Heart left ventricle (tissue), 16 donors: ENCODE measurements at regions not wholly inside any gene's neighbourhood (a gene's known extent, or its start where the extent isn't known, plus 50 kb on each side); places are given as distances from the start of the nearest gene placed in this dataset.

Experiments used
- ATAC-seq, 4 donors: fragments of 200-7000 bp; cut with Tn5 transposase; one replicate each; pipeline ENCODE4 v1.9.1; 2020 to 2022; ENCODE audit warnings: moderate library complexity in 4 of 4, mild to moderate bottlenecking in 3 of 4, moderate number of reproducible peaks in 1 of 4
- DNase-seq, 5 donors: peaks; one replicate each; pipeline ENCODE4 v3.0.0-alpha.2; 2020
- H3K27ac ChIP-seq, 12 donors: fragments of 200-600 bp; sonication (generic) in 4 of 12; one replicate each; pipeline versions ENCODE4 v1.5.0 to v1.8.0; 2016 to 2022; ENCODE audit warnings: mild to moderate bottlenecking in 2 of 12
- H3K27me3 ChIP-seq, 9 donors: fragments of 200-600 bp; sonication (generic) in 2 of 9; one replicate each; pipeline versions ENCODE4 v1.5.1 to v1.8.0; 2016 to 2022; ENCODE audit warnings: mild to moderate bottlenecking in 3 of 9
- H3K36me3 ChIP-seq, 9 donors: fragments of 200-600 bp; sonication (generic) in 2 of 9; one replicate each; pipeline versions ENCODE4 v1.5.0 to v1.8.0; 2018 to 2022; ENCODE audit warnings: mild to moderate bottlenecking in 2 of 9
- H3K4me1 ChIP-seq, 12 donors: fragments of 200-600 bp; sonication (generic) in 4 of 12; one replicate each; pipeline versions ENCODE4 v1.5.0 to v1.8.0; 2016 to 2022; ENCODE audit warnings: mild to moderate bottlenecking in 3 of 12
- H3K4me3 ChIP-seq, 12 donors: fragments of 200-600 bp; sonication (generic) in 4 of 12; one replicate each; pipeline versions ENCODE4 v1.5.0 to v1.8.0; 2017 to 2022; ENCODE audit warnings: mild to moderate bottlenecking in 9 of 12, moderate library complexity in 4 of 12
- H3K9me3 ChIP-seq, 12 donors: fragments of 200-600 bp; sonication (generic) in 4 of 12; one replicate each; pipeline versions ENCODE4 v1.5.0 to v1.8.0; 2016 to 2022; ENCODE audit warnings: mild to moderate bottlenecking in 1 of 12
- POLR2A ChIP-seq, 2 donors: fragments of 450-650 bp; IDR thresholded peaks; one replicate each; pipeline ENCODE4 v1.6.1; 2017; ENCODE audit warnings: antibody characterized with exemption in 2 of 2, mild to moderate bottlenecking in 2 of 2, moderate library complexity in 2 of 2
- WGBS, 4 donors: extraction: QIAGEN DNeasy Blood & Tissue Kit in 2 of 4; methylation state at CpG; one replicate each; pipeline versions ENCODE4 v1.1.5 to v1.1.7; 2013 to 2018; 5-methylcytosine and 5-hydroxymethylcytosine counted together
- intact Hi-C, 10 donors: fragments of 100-400 bp; cut with DNase I; formaldehyde crosslinking; loops; one replicate each; pipeline versions ENCODE4 v1.11.1 to v1.14.2; 2022
- TF ChIP-seq, protein P1 (sequence below), 12 donors: fragments of 200-600 bp; sonication (generic) in 4 of 12; IDR thresholded peaks; one replicate each; pipeline versions ENCODE4 v1.5.0 to v1.8.0; 2018 to 2022; ENCODE audit warnings: antibody characterized with exemption in 12 of 12, mild to moderate bottlenecking in 5 of 12
- donor health status: ischemic (EF 13 %, LVEDD 7.1; RV severe dilation, severe dysfunction).
- donor health status: healthy with polysubstance abuse.
- donor health status: DM: no; HTN: yes; CAD: no.
- donor health status: DM: no; HTN: no; CAD: no.
- donor health status: ischemic (EF 25% LVEDD 6.9; RV normal size, moderate dysfunction).
- donor health status: ischemic (EF 25% LVEDD 5.7; RV mildly dilated, moderate dysfunction).
- donor health status: healthy.
- donor health status: DM: yes; HTN: yes; CAD: no.
- donor health status: ischemic (EF 35%, LVEDD 5.7; RV mildly dilated, moderate dysfunction).
- donor health status: nonischemic (EF 11% LVEDD 7.7; RV severe dilation, severe dysfunction).
- donor health status: DM: yes; HTN: yes; CAD: no.
- donor health status: PGD.
- donor health status: ischemic (EF 29% LVEDD 5.4; RV normal size, mild dysfunction).
- donor health status: nonischemic (EF 23%, LVEDD 6.1; RV moderate dilation, normal function).

DNA sequence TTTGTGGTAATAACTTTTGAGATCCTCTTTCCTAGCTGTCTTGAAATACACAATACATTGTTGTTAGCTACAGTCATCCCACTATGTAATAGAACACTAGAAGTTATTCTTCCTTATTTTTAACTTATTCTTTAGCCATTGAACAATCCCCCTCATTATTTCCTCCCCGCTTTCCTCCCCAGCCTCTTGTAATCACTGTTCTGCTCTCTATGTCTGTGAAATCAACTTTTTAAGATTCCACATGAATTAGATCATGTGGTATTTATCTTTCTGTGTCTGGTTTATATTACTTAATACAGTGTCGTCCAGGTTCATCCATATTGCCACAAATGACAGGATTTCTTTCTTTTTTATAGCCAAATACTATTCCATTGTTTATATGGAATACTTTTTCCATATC, 72.9 kb downstream of the SLC10A2 start:
- Histone ChIP-seq H3K9me3 (peaks cover 0 to 9% (median under 1%) of the 10 kb centered on the region in 12 donors), H3K4me3 (no peak overlapping the region), H3K4me1 (no peaks in the 10 kb centered on the region), H3K27ac (no peak overlapping the region), H3K27me3 (no peaks in the 10 kb centered on the region), H3K36me3 (no peaks in the 10 kb centered on the region)
- no peak for DNase-seq
- no peak for ATAC-seq
- TF ChIP-seq, protein P1, sequence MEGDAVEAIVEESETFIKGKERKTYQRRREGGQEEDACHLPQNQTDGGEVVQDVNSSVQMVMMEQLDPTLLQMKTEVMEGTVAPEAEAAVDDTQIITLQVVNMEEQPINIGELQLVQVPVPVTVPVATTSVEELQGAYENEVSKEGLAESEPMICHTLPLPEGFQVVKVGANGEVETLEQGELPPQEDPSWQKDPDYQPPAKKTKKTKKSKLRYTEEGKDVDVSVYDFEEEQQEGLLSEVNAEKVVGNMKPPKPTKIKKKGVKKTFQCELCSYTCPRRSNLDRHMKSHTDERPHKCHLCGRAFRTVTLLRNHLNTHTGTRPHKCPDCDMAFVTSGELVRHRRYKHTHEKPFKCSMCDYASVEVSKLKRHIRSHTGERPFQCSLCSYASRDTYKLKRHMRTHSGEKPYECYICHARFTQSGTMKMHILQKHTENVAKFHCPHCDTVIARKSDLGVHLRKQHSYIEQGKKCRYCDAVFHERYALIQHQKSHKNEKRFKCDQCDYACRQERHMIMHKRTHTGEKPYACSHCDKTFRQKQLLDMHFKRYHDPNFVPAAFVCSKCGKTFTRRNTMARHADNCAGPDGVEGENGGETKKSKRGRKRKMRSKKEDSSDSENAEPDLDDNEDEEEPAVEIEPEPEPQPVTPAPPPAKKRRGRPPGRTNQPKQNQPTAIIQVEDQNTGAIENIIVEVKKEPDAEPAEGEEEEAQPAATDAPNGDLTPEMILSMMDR (IDR thresholded peaks at IDR 0.05) = no peak
- no peak for TF ChIP-seq POLR2A (IDR thresholded peaks at IDR 0.05)
- intact Hi-C loops = no loop called here
- 36 to 49% (median 40%) methylated on average over 2 of the region's 2 CpGs for WGBS, 4 donors

DNA sequence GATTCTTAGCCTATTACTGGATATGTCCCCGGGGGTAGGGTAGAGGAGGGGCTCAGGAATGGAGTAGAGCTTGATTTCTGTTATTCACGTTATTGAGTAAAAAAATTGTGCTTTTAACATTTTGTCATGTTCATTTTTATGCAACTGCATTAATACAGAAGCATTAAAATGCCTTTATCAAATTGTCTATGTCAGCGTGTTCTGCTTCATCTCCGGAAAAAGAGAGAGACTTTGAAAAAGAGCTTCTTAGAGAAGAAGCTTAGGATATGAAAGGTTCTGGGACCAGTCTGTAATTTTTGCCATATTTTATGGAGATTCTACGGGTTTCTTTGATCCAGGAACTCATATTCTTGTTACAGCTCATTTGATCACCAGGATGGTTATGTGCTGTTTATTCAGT, 82.0 kb downstream of the SLC10A2 start:
- intact Hi-C loops = no loop called here
- 70 to 79% (median 75%) methylated on average over 5 of the region's 5 CpGs for whole genome bisulfite sequencing, 4 donors

DNA sequence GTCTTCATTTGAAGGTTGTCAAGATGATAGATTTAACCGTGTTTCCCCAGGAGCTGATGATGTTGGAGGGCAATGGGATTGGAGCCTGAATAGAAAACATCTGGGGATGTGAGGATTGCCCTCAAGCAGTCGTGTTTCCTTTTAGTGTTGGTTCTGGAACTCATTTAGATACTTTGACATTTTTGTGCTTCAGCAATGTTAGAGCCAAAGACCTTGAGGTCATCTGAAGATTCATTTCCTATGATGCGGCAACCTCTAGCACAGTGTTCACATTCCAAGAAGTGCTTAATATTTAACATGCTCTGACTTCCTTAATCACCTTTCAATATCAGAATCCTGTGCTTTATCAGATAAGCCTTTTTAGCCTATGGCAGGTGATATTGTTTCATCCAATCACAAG, 82.7 kb downstream of the SLC10A2 start:
- WGBS, 4 donors = 45 to 67% (median 58%) methylated on average over 3 of the region's 3 CpGs
- Histone ChIP-seq H3K4me1 (no peaks in the 10 kb centered on the region), H3K9me3 (peaks cover 0 to 18% (median 2%) of the 10 kb centered on the region in 12 donors), H3K27ac (no peak overlapping the region), H3K27me3 (no peaks in the 10 kb centered on the region), H3K4me3 (no peak overlapping the region), H3K36me3 (no peaks in the 10 kb centered on the region)
- TF ChIP-seq POLR2A (IDR thresholded peaks at IDR 0.05) = no peak
- TF ChIP-seq, protein P1 (IDR thresholded peaks at IDR 0.05) = no peak
- DNase-seq (no peak), ATAC-seq (no peak)
- intact Hi-C loops = no loop called here

More for the DNA sequence above, 82.0 kb downstream of the SLC10A2 start:
- TF ChIP-seq, protein P1 (IDR thresholded peaks at IDR 0.05) = no peak
- TF ChIP-seq POLR2A (IDR thresholded peaks at IDR 0.05) = no peak
- no peak overlapping the region for H3K4me3 ChIP-seq
- no peaks in the 10 kb centered on the region for H3K27me3 ChIP-seq
- H3K27ac ChIP-seq = no peak overlapping the region
- H3K4me1 ChIP-seq = no peaks in the 10 kb centered on the region
- DNase-seq = no peak
- no peaks in the 10 kb centered on the region for H3K36me3 ChIP-seq
- peaks cover 0 to 18% (median 2%) of the 10 kb centered on the region in 12 donors for H3K9me3 ChIP-seq
- ATAC-seq = no peak

DNA sequence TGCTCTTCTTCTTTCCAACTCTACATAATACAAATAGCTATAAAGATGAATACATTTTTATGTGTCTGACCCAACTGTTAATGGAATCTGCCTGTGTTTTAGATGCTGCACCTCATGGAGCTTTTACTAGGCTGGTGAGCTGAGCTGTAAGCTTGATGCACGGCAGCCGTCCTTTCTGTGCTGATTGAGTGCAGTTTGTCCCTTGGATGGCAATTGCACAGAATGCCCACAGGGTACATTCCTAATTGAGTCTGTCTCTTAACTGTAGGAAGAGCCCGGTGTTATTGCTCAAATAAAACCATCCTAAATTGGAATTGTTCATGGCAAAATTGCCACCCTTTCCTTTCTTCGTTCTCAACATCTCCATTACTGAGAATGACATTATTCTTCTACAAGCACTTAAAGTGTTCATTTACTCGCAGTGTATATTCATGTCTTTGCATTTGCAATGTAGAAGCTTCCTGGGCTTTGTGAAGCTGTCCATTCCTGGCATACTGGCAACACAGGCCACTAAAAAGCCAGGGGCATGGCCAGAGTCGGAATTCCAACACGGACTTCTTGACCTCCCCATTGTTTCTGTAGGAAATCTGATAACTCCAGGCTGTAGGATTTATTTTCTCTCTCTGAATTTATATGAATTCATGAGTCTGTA, 85.8 kb downstream of the SLC10A2 start:
- no peaks in the 10 kb centered on the region for H3K9me3 ChIP-seq
- TF ChIP-seq, protein P1 (IDR thresholded peaks at IDR 0.05) = no peak
- TF ChIP-seq POLR2A (IDR thresholded peaks at IDR 0.05) = no peak
- H3K27ac ChIP-seq = no peak overlapping the region
- ATAC-seq (no peak), DNase-seq (no peak)
- intact Hi-C loops = no loop called here
- no peaks in the 10 kb centered on the region for H3K36me3 ChIP-seq
- H3K27me3 ChIP-seq = no peaks in the 10 kb centered on the region
- H3K4me1 ChIP-seq = no peaks in the 10 kb centered on the region
- no peak overlapping the region for H3K4me3 ChIP-seq
- 89 to 91% (median 90%) methylated on average over 7 of the region's 7 CpGs for WGBS, 4 donors
